Vagina (tissue), 2 donors: ENCODE measurements at regions not wholly inside any gene's neighbourhood (a gene's known extent, or its start where the extent isn't known, plus 50 kb on each side); places are given as distances from the start of the nearest gene placed in this dataset.

Source experiments
- POLR2A ChIP-seq, 2 donors: fragments of 450-650 bp; IDR thresholded peaks; one replicate each; pipeline ENCODE4 v1.6.1; 2017; ENCODE audit warnings: antibody characterized with exemption in 2 of 2, mild to moderate bottlenecking in 2 of 2, moderate library complexity in 2 of 2
- TF ChIP-seq, protein P1 (sequence below), 3 experiments: fragments of 450-650 bp in 2 of 3; fragments of 200-600 bp in 1 of 3; sonication (generic) in 1 of 3; IDR thresholded peaks; one replicate each; pipeline ENCODE4 v1.5.1; 2017 to 2019; ENCODE audit warnings: antibody characterized with exemption in 3 of 3, mild to moderate bottlenecking in 2 of 3, moderate library complexity in 2 of 3

DNA sequence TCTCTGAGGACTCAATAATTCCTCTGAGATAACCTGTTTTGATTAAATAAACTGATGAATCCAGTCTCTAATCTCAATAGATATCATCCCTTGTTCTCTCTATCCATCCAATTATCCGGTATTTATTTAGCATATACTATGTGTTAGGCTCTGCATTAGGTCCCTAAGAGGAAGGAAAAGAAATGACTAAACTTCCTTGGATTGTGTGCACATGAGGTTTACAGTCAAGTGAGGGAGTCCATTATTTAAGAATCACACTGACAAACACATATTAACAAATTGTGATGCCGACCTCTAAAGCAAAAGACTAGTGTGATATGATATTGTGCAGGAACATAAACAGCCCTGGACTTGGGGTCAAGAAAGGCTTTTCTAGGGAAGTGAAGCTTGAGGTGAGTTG lies 140.8 kb downstream of the HMHB1 start:
- TF ChIP-seq, protein P1, sequence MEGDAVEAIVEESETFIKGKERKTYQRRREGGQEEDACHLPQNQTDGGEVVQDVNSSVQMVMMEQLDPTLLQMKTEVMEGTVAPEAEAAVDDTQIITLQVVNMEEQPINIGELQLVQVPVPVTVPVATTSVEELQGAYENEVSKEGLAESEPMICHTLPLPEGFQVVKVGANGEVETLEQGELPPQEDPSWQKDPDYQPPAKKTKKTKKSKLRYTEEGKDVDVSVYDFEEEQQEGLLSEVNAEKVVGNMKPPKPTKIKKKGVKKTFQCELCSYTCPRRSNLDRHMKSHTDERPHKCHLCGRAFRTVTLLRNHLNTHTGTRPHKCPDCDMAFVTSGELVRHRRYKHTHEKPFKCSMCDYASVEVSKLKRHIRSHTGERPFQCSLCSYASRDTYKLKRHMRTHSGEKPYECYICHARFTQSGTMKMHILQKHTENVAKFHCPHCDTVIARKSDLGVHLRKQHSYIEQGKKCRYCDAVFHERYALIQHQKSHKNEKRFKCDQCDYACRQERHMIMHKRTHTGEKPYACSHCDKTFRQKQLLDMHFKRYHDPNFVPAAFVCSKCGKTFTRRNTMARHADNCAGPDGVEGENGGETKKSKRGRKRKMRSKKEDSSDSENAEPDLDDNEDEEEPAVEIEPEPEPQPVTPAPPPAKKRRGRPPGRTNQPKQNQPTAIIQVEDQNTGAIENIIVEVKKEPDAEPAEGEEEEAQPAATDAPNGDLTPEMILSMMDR (IDR thresholded peaks at IDR 0.05) = no peak
- TF ChIP-seq POLR2A (IDR thresholded peaks at IDR 0.05) = no peak
